RPMI7951 (cell line): ENCODE measurements at regions not wholly inside any gene's neighbourhood (a gene's known extent, or its start where the extent isn't known, plus 50 kb on each side); places are given as distances from the start of the nearest gene placed in this dataset.
"Not testable (repeated sequence)": the region's sequence is repeated elsewhere in the genome, so short reads cannot be mapped to it uniquely, and the experiment has no call there.

Experiments used
- DNase-seq: peaks from one replicate; pipeline ENCODE4 v3.0.0-alpha.2; 2012; ENCODE audit warnings: low read depth

DNA sequence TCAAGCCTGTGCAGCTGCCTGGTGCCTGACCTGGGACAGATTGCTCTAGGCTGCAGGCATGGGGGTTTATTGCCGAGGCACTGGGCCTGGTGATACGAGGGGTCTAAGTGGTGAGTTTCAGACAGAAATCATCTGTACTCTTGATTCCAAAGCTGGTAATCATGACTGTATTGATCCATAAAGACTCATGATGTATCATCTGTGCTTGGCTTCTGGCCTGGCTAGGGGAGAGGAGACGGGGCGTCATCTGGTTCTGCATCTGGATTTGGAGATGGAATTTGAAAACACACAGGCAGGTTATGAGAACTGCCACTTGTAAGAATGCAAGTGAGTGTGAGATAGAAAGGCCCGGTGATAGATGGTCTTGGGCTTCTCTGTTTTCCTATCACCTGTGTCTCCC is 337.4 kb upstream of the C2CD4B start:
- no peak for DNase-seq

DNA sequence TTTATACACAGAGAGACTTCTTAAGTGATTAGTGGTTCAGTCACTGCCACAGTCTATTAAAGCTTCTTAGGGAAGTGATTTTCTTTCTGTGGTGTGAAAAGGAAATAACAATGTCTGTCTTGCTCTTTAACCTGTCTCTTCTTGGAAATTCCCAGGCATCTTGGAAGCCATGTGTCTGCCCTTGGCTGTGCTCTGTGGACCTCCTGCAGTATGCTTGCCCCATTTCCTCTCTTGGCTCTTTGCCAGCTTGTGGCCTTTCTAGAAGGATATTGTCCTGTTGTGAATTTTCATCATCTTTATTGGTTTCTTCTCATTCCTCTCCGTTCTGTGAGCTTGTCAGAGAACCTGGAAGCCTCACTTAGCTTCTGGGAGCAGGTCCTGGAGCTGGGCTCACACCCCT is 338.4 kb upstream of the C2CD4B start:
- peak; percentile 58 for DNase-seq

DNA sequence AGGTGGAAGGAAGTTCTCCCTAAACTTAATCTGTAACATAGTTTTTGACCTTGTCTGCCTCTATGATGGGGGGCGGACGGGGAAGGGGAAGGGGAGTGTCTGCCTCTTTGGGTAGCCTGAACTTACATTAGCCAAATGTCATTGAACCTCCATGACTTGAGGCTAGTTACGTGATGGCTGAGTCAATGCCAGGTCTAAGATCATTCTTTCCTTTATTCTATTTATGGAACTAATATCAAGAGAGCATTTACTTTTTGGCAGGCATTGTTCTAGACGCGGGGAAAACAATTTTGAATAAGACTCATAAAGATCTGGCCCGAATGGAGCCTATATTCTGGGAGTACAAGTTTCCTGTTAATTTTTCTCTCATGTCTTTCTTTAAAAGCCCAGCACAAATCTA is 340.7 kb upstream of the C2CD4B start:
- no peak for DNase-seq

DNA sequence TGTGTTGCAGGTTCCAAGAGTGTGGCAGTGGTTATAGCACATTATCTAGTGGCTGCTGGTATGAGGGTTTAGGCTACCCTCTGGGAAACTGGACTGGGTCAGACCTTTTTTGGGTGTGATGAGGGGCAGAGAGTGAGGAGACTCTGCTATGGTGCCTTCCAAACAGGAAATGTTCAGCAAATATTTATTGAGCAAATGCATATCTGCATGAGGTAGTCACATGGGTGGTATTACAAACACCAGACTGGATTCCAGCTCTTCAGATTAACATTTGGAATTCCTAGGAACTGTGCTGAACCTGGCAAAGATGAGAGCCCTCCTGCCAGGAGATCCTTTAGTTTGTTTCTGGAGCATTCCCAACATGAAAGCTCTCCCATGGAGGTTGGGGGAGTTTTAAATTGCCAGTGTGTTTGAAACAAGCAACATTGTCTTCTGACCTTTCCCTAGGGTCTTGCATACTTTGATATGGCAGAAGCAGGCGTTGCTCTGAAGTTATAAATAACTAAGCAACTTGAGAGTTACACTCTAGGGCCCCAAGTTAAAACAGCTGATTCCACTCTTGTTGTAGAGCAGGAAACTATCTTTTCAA is 341.2 kb upstream of the C2CD4B start:
- DNase-seq: no peak

DNA sequence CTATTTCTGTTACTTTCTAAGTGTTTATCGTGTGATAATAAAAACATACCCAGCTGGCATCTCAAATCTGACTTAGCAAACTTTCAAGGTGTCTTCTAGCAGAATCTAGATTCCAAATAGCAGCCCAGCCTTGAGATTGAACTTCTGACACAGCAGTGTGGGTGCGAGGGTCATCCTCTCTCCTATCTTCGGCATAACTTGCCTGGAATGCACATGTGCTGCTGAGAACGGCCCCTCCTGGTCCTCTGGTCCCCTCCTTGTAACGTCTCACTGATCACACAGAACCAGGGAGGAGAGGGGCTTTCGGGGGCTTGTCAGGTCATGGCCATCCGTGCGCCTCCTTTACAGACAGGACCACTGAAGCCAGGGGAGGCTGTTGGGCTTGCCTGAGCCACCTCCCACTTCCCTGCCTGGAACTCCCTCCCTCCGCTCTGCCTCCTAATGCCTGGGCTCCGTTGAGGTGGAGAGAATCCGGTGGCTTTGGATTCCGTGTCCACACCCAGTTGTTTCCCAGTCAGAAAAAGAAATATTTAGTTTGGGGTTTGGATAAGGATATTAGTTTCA is 344.4 kb upstream of the C2CD4B start:
- DNase-seq: no peak

DNA sequence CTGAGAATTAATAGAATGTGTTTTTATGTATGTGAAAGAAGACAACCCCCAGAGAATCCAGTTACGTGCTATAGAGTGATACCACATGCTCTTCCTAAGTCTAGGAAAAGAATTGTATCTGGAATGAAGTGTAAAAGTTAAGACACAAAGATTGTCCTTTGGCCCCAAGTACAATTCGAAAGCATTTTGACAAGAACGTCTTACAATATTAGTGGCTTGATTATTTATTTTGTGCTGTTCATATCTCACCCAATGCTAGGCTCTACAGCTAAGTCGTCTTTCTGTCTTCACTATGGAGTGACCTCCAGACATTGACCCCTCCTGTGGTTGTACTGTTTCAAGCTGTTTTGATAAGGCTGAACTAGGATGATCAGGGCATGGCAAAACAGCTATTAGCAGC is 345.7 kb upstream of the C2CD4B start:
- DNase-seq: no peak

DNA sequence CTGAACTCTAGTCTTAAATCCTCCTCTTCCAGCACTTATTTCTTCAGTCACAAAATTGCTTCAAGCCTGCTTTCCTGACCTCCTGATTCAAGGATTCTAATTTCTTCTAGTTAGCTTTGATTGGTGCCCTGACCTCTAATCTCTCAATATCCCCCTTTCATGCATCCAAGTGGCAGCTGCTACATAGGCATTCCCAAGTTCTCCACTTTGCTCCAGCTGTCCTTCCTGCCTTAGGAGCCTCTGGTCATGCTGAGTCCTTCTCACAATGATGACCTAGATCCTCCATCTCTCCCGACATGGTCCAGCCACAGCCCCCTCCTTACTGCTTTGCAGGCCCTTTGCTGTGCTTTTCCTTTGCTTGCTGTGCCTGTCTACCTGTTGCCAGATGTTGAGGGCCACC is 347.8 kb upstream of the C2CD4B start:
- DNase-seq: no peak

DNA sequence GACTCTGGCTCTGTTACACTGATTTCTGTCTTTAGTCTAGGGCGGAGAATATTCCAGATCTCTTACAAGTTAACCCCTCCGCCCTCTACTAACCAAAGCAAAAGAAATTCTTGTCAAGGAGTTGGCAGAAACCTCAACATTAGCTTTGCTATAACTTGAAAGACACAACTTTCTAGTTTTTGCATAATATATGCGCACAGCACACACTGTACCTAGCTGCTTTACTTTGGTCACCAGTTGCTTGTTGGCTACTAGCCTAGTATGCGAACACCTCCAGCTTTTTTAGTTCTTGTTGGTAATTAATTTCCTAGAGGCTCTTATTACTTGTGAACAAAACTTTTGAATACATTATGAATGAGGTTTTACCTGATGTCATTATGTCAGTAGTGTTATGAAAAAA is 348.8 kb upstream of the C2CD4B start:
- no peak for DNase-seq

DNA sequence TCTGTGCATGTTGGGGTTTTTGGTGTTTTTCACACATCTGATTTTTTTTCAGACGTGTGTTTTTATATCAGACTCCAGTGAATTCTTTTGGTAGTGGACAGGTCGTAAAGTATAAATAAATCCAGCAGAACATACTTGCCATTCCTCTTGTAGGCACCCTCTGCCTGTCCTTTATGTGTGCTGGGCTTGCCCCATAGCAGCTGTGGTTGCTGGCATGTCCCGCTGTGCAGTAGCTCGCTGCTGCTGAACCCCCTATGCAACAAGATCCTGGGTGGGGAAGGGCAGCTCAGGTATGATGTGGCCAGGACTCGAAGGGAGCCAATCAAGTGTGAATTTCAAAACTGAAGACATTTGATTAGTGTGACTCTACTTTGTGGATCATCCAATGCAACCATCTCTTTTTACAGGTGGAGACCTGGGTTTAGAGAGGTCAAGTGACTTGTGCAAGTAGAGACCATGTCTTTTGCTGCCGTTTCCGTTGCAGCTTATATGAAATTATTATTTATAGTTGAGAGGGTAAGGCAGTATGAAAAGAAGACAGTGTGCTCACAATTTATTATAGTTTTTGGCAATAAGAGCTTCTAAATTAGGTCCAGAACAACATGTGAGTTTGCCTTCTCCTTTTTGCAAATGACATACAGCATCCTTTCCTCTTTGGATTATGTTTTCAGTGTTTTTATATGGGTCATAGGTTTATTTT is 350.8 kb upstream of the C2CD4B start:
- DNase-seq: no peak

DNA sequence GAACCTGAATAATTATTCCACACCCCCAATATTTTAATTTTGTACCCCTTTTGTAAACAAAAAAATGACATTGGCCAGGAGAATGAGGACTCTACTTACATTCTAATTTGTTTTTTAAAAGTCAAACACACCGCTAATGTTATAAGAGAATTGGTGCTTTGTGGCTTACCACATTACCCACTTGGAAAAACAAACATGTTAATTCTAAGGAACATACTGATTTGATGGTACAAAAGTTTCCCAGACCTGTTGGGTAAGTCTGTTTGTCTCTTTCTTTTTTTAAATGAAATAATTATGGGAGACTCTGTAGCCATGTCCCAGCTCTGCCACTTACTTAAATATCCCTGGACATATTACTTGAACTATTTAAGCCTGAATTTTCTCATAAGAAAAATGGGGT is 352.5 kb upstream of the C2CD4B start:
- DNase-seq: no peak

DNA sequence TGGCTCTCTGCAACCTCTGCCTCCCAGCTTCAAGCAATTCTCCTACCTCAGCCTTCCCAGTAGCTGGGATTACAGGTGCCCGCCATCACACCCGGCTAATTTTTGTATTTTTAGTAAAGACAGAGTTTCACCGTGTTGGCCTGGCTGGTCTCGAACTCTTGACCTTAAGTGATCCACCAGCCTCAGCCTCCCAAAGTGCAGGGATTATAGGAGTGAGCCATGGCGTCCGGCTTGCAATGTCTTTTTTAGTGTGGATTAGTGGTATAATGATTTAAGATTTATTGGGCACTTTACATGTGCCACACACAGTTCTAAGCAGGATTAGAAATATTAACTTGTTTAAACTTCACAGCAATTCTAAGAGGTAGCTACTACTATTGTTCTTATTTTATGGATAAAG is 353.6 kb upstream of the C2CD4B start:
- DNase-seq: not testable (repeated sequence)

DNA sequence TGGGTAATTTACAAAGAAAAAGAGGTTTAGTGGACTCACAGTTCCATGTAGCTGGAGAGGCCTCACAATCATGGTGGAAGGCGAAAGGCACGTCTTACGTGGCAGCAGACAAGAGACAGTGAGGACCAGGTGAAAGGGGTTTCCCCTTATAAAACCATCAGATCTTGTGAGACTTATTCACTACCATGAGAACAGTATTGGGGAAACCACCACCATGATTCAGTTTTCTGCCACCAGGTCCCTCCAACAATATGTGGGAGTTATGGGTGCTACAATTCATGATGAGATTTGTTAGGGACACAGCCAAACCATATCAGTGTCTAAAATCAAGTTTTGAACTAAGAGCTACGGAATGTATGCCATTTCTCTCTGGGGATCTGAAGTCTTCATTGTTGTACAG is 354.8 kb upstream of the C2CD4B start:
- no peak for DNase-seq

DNA sequence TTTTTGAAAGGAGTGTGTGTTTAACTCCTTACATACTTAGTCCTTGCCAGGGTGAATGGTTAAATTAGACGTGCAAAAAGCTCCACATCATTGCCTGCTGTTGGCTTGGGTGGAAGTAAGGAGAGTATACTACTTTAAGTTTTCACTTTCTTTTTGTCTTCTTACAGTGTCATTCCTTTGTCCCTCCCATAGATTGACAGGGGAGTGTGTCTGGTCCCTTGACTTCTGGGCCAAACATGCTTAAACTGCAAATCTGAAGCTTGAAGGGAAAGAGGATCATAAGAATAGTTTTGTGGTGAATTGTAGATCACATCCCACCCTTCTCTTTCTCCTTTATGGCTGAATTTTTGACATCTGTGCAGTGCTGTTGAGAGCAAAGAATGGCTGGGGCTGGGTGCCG is 355.8 kb upstream of the C2CD4B start:
- DNase-seq: no peak

DNA sequence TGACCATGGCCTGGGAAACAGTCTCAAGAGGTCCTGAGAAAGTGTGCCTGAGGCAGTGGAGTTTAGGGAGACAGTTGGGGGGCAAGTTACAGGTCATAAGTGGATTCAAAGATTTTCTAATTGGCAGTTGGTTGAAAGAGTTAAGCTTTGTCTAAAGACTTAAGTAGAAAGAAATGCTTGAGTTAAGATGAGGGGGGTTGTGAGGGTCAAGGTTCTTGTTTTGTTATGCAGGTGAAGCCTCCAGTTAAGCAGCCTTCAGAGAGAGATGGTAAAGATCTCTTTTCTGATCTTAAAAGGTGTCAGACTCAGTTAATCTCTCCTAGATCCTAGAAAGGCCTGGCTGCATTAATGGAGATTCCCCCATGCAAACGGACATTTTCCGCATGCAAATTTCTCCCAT is 356.3 kb upstream of the C2CD4B start:
- DNase-seq: no peak

DNA sequence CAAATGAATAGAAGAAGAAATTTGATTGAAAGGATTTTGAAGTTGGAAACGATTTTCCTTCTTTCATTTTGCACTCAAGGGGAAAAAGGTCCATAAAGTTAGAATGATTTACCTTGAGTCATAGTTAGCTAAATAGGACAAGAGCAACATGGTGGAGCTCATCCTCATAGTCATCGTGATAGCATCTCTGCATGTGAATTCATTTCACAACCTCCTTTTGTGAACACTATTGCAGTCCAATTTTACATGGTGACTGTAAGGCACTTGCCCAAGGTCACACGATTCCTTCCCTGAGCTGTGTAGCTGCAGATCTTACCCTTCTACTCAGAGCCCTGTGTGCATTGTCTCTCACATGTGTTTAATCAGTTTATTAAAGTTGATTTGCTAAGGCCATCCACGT is 359.8 kb upstream of the C2CD4B start:
- no peak for DNase-seq

DNA sequence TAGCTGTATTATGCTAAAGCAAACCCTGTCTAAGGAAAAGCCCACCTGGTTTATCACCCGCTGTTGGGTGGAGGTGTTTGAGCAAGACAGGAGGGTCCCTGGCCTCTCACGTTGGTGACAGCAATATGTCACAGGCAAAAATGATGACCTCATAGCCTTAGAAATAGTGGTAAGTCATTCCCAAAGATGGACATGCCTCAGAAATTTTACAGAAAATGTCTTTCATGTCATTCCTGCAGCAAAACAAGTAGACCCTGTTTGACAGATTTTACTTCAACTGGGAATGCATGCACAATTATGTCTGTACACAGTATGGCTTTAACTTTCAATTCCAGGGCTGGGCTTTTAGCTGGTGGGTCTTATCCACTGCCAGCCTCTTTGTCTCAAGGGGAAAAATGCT is 362.3 kb upstream of the C2CD4B start:
- DNase-seq: no peak

DNA sequence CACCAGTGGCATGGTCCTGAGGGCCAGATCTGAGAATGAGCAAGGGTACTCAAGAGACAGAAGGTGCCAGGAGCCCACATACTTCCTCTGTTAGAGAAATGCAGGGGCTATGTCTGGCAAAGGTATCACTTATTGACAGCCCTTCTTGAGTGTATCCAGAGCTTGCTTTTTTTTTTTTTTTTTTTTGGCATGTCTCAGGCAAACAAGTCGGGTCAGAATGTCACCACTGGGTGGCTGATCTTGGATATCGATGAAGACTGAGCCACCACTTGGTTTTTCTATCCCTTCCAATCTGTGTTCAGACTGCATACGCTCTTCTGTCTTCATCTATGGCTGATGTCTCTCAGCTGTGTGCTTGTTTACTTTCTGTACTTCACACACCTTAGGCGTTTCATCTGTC is 363.4 kb upstream of the C2CD4B start:
- no peak for DNase-seq

DNA sequence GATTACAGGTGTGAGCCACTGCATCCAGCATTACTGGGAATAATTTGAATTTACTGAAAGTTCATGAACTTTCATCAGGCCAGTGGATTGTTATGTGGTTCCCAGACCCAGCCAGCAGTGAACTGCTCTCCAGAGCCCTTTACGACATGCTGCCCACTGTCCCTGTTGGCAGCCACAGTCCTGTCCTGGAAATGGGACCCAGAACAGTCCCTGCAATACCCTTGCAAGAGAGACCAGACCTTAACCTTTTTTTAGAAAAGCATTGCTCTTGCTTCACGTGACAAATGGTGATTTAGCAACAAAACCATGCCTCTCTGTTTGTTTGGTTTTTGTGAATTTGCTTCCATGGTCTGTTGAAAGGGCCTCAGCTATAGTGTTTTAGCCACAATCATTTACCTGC is 367.3 kb upstream of the C2CD4B start:
- no peak for DNase-seq

DNA sequence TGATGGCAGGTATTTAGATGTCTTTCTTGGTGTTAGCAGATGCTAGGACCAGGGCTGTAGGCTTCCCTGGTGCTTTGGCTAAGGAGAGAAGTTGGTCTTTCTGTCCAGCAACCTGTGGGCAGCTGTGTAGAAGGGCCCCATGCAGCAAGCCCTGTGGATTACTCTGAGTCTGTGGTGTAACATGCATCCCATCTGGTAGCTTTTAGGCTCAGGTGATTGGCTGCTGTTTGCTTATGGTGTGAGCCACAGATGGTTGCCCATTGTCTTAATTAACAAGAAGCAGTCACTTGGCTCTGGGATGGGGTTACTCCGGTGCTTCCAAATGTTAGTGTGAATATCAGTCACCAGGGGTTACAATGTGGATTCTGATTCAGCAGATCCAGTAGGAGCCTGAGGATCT is 368.6 kb upstream of the C2CD4B start:
- peak; percentile 6 for DNase-seq

DNA sequence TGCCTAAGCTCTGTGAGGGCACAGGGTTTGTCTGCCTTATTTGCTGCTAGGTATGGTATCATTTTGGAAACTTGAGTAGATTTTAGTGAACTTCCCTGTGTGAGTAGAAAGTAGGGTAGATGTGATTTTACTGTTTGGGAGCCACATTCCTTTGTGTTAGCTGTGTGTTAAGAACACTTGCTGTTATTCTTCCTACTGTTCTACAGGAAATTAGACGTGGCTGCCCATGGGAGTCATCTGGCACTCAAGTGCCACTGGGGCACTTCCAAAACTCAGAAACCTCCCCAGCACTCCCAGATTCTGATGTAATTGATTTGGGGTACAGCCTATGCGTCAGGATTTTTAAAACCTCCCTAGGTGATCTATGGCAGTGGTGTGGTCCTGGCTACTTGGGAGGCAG is 369.9 kb upstream of the C2CD4B start:
- no peak for DNase-seq

DNA sequence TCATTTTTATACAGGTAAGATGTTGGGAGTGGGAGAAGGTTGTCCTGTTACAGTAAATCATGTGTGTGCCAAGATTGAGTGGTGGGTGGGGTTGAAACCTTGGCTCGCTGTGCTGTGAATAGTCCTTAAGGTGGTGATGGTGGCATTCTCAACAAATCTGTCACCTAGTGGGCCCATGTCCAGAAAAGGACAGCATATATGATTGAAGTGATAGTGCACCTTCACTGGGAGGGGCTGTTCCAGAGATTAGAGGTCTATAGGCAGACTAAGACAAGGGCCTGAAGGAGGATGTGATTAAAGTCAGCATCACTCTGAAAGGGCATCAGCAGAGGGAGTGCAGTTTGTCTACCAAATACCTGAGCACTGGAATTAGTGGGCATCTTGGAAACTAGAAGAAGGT is 374.2 kb upstream of the C2CD4B start:
- DNase-seq: no peak

DNA sequence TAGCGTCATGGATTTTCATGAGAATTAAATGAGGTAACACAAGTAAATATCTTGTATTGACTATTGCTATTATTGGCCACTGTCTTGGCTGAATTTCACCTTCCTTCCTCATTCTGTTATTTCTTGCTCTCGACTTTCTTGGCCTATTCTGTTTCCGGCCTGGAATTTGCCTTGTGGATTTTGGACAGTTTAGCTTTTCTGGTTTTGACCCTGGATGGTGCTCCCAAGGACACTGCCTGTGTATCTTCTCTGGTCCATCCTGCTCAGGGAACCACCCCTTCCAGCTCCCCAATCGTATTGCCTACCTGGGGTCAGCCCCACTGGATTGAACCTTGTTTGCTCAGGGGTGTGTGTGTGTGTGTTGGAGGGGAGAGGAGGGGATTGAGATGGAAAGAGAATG is 376.2 kb upstream of the C2CD4B start:
- no peak for DNase-seq

DNA sequence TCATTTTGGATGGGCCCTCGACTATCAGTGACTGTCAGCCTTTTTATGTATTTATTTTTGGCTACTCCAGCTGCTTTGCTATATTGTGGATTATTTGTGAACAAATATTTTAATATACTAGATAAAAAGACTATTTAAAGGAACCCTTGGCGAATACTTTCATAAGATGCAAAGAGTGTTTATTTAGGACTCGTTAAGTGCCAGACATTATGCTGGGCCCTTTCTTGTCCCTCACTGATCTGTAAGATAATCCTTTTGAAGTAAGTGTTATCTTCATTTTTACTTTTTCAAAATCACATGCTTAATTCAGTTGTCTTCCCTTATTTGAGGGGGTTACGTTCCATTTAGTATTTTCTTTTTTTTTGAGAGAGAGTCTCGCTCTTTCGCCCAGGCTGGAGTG is 376.8 kb upstream of the C2CD4B start:
- no peak for DNase-seq

DNA sequence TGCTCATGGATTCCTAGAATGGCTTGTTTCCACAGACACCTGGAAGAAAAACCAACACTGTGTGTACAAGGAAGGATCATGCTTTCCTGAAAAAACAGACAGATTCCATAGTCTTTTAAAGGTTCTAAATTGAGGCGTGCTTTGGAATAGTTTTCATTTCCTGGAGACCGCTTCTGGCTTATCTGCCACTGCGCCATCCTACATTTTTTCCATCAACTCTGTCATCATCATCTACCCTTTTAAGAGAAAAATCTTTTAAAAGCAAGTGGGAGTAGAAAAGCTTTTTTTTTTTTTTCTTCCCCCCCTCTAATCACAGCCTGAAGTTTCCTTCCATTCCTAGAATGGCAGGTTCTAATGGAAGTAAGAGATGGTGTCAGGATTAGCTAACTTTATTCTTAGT is 379.4 kb upstream of the C2CD4B start:
- no peak for DNase-seq
